DOHH2 (cell line): ENCODE measurements at regions not wholly inside any gene's neighbourhood (a gene's known extent, or its start where the extent isn't known, plus 50 kb on each side); places are given as distances from the start of the nearest gene placed in this dataset.

Source experiments
- H3F3A ChIP-seq: fragments of 200-600 bp; sonication (generic), shearing (Covaris generic); 2 replicates; pipeline ENCODE4 v1.6.0; 2016; ENCODE audit warnings: antibody characterized with exemption, mild to moderate bottlenecking; ENCODE audit not compliant: control insufficient read depth, insufficient read depth
- H3K27ac ChIP-seq: fragments of 200-600 bp; sonication (generic); 2 replicates; pipeline ENCODE4 v1.5.1; 2014; ENCODE audit warnings: low read depth, mild to moderate bottlenecking, low read length, moderate library complexity
- H3K27me3 ChIP-seq: fragments of 200-600 bp; sonication (generic); 2 replicates; pipeline ENCODE4 v1.6.1; 2014; ENCODE audit warnings: mild to moderate bottlenecking, low read length, mixed read lengths; ENCODE audit not compliant: control insufficient read depth
- H3K36me3 ChIP-seq: fragments of 200-600 bp; sonication (generic); 2 replicates; pipeline ENCODE4 v1.6.1; 2014; ENCODE audit warnings: mild to moderate bottlenecking, low read length, moderate library complexity, mixed read lengths; ENCODE audit not compliant: control insufficient read depth
- H3K4me1 ChIP-seq: fragments of 200-600 bp; sonication (generic); 2 replicates; pipeline ENCODE4 v1.6.1; 2014; ENCODE audit warnings: mild to moderate bottlenecking, low read length, mixed read lengths; ENCODE audit not compliant: control insufficient read depth
- H3K4me2 ChIP-seq: fragments of 200-600 bp; sonication (generic); 2 replicates; pipeline ENCODE4 v1.6.0; 2014; ENCODE audit warnings: mild to moderate bottlenecking, low read length, moderate library complexity
- H3K4me3 ChIP-seq: fragments of 200-600 bp; sonication (generic); 2 replicates; pipeline ENCODE4 v1.5.1; 2014; ENCODE audit warnings: mild to moderate bottlenecking, low read length, mixed read lengths
- H3K79me2 ChIP-seq: fragments of 200-600 bp; sonication (generic); 2 replicates; pipeline ENCODE4 v1.6.1; 2014; ENCODE audit warnings: mild to moderate bottlenecking, low read length, mixed read lengths; ENCODE audit not compliant: control insufficient read depth
- H3K9me2 ChIP-seq: fragments of 200-600 bp; sonication (generic); replicated peaks from 2 replicates; pipeline ENCODE4 v1.6.1; 2014; ENCODE audit warnings: mild to moderate bottlenecking, low read length, mixed read lengths; ENCODE audit not compliant: control insufficient read depth
- H3K9me3 ChIP-seq: fragments of 200-600 bp; sonication (generic); 2 replicates; pipeline ENCODE4 v1.6.1; 2014; ENCODE audit warnings: antibody characterized with exemption, low read length, mixed read lengths; ENCODE audit not compliant: control insufficient read depth, insufficient read depth
- H4K20me1 ChIP-seq: fragments of 200-600 bp; sonication (generic); 2 replicates; pipeline ENCODE4 v1.6.0; 2014; ENCODE audit warnings: low read depth, mild to moderate bottlenecking, antibody characterized with exemption, low read length, moderate library complexity; ENCODE audit not compliant: control insufficient read depth, insufficient read depth
- CTCF ChIP-seq: fragments of 200-600 bp; sonication (generic); IDR thresholded peaks from one replicate; pipeline ENCODE4 v1.5.1; 2014; ENCODE audit warnings: antibody characterized with exemption, mild to moderate bottlenecking, low read depth, low read length; ENCODE audit not compliant: poor library complexity, severe bottlenecking
- EZH2phosphoT487 ChIP-seq: fragments of 200-600 bp; sonication (generic); IDR thresholded peaks from 2 replicates; pipeline ENCODE4 v1.6.1; 2017; ENCODE audit warnings: borderline replicate concordance, mild to moderate bottlenecking, antibody characterized with exemption, low read length, moderate library complexity, mixed read lengths

GRCh38 chr14:66281036-66281776, 205.0 kb upstream of the CCDC196 start:
- Histone ChIP-seq H3K4me2 (no peak overlapping the region), H3K36me3 (no peaks in the 10 kb centered on the region), H4K20me1 (no peaks in the 10 kb centered on the region), H3K79me2 (no peaks in the 10 kb centered on the region), H3K27ac (no peak overlapping the region), H3K9me2 (no peaks in the 10 kb centered on the region), H3K27me3 (no peaks in the 10 kb centered on the region), H3K4me3 (no peak overlapping the region), H3K9me3 (no peaks in the 10 kb centered on the region), H3K4me1 (no peaks in the 10 kb centered on the region), H3F3A (no peaks in the 10 kb centered on the region)
- TF ChIP-seq CTCF, result no peak
- TF ChIP-seq EZH2phosphoT487, result no peak

GRCh38 chr14:66284346-66284745, 201.8 kb upstream of the CCDC196 start:
- TF ChIP-seq CTCF, result no peak
- TF ChIP-seq EZH2phosphoT487, result no peak
- Histone ChIP-seq H3K27ac (no peak overlapping the region), H3K4me2 (no peak overlapping the region), H3K9me2 (no peaks in the 10 kb centered on the region), H3K4me3 (no peak overlapping the region), H3K4me1 (no peaks in the 10 kb centered on the region), H3K36me3 (no peaks in the 10 kb centered on the region), H3K9me3 (no peaks in the 10 kb centered on the region), H3K27me3 (no peaks in the 10 kb centered on the region), H4K20me1 (no peaks in the 10 kb centered on the region), H3F3A (no peaks in the 10 kb centered on the region), H3K79me2 (no peaks in the 10 kb centered on the region)

- TF ChIP-seq EZH2phosphoT487 (no peak), CTCF (no peak)
- Histone ChIP-seq H3K4me1 (no peaks in the 10 kb centered on the region), H3K27ac (no peak overlapping the region), H3F3A (no peaks in the 10 kb centered on the region), H3K4me3 (no peak overlapping the region), H4K20me1 (no peaks in the 10 kb centered on the region), H3K36me3 (no peaks in the 10 kb centered on the region), H3K9me2 (no peaks in the 10 kb centered on the region), H3K79me2 (no peaks in the 10 kb centered on the region), H3K27me3 (no peaks in the 10 kb centered on the region), H3K9me3 (no peaks in the 10 kb centered on the region), H3K4me2 (no peak overlapping the region)
Observed at GRCh38 chr14:66288511-66288910, 197.7 kb upstream of the CCDC196 start.
